ENCODE measurements at regions not wholly inside any gene's neighbourhood (a gene's known extent, or its start where the extent isn't known, plus 50 kb on each side); places are given as distances from the start of the nearest gene placed in this dataset.

- H3K4me3 ChIP-seq (ENCODE audit: low read length) = no peak overlapping the region
- H3K36me3 ChIP-seq (ENCODE audit: insufficient read depth, low read length) = no peaks in the 10 kb centered on the region
- no peaks in the 10 kb centered on the region for H3K9me3 ChIP-seq (ENCODE audit: insufficient read depth, low read depth, low read length)
- no peak overlapping the region for H3K9ac ChIP-seq (ENCODE audit: low read depth, low read length)
- no peak overlapping the region for H3K27ac ChIP-seq (ENCODE audit: low read depth, low read length)
- H3K27me3 ChIP-seq (ENCODE audit: insufficient read depth, low read length) = no peaks in the 10 kb centered on the region
- no peaks in the 10 kb centered on the region for H3K4me1 ChIP-seq (ENCODE audit: insufficient read depth, low read length)
Measured at GRCh38 chr18:40366521-40366920, 1588.5 kb upstream of the PIK3C3 start.

GRCh38 chr18:40365526-40365925, 1589.5 kb upstream of the PIK3C3 start:
- Histone ChIP-seq H3K36me3 (ENCODE audit: insufficient read depth, low read length) (no peaks in the 10 kb centered on the region), H3K4me3 (ENCODE audit: low read length) (no peak overlapping the region), H3K27me3 (ENCODE audit: insufficient read depth, low read length) (no peaks in the 10 kb centered on the region), H3K9me3 (ENCODE audit: insufficient read depth, low read depth, low read length) (no peaks in the 10 kb centered on the region), H3K27ac (ENCODE audit: low read depth, low read length) (no peak overlapping the region), H3K9ac (ENCODE audit: low read depth, low read length) (no peak overlapping the region), H3K4me1 (ENCODE audit: insufficient read depth, low read length) (no peaks in the 10 kb centered on the region)
- 98% methylated on average over 4 of the region's 5 CpGs for WGBS

GRCh38 chr18:40360558-40360957, 1594.5 kb upstream of the PIK3C3 start:
- WGBS = 98% methylated on average over 2 of the region's 2 CpGs

GRCh38 chr18:40357536-40357935, 1597.5 kb upstream of the PIK3C3 start:
- WGBS = 93% methylated on average over 1 of the region's 2 CpGs
- H3K4me3 ChIP-seq (ENCODE audit: low read length) = no peak overlapping the region
- no peaks in the 10 kb centered on the region; the same call in 1 of the 2 replicates for H3K4me1 ChIP-seq (ENCODE audit: insufficient read depth, low read length)

More at GRCh38 chr18:40360558-40360957, 1594.5 kb upstream of the PIK3C3 start:
- H3K27ac ChIP-seq (ENCODE audit: low read depth, low read length) = no peak overlapping the region
- H3K9ac ChIP-seq (ENCODE audit: low read depth, low read length) = no peak overlapping the region
- H3K36me3 ChIP-seq (ENCODE audit: insufficient read depth, low read length) = no peaks in the 10 kb centered on the region
- H3K4me1 ChIP-seq (ENCODE audit: insufficient read depth, low read length) = no peaks in the 10 kb centered on the region
- H3K9me3 ChIP-seq (ENCODE audit: insufficient read depth, low read depth, low read length) = no peaks in the 10 kb centered on the region
- no peak overlapping the region for H3K4me3 ChIP-seq (ENCODE audit: low read length)
- no peaks in the 10 kb centered on the region for H3K27me3 ChIP-seq (ENCODE audit: insufficient read depth, low read length)

GRCh38 chr18:40356168-40356567, 1598.9 kb upstream of the PIK3C3 start:
- no peak overlapping the region for H3K27ac ChIP-seq (ENCODE audit: low read depth, low read length)

More at GRCh38 chr18:40357536-40357935, 1597.5 kb upstream of the PIK3C3 start:
- Histone ChIP-seq H3K9ac (ENCODE audit: low read depth, low read length) (no peak overlapping the region), H3K27ac (ENCODE audit: low read depth, low read length) (no peak overlapping the region), H3K27me3 (ENCODE audit: insufficient read depth, low read length) (no peaks in the 10 kb centered on the region), H3K9me3 (ENCODE audit: insufficient read depth, low read depth, low read length) (no peaks in the 10 kb centered on the region), H3K36me3 (ENCODE audit: insufficient read depth, low read length) (no peaks in the 10 kb centered on the region)

GRCh38 chr18:40355726-40356125, 1599.3 kb upstream of the PIK3C3 start:
- Histone ChIP-seq H3K4me3 (ENCODE audit: low read length) (no peak overlapping the region), H3K27ac (ENCODE audit: low read depth, low read length) (no peak overlapping the region), H3K4me1 (ENCODE audit: insufficient read depth, low read length) (no peaks in the 10 kb centered on the region; the same call in 1 of the 2 replicates), H3K27me3 (ENCODE audit: insufficient read depth, low read length) (no peaks in the 10 kb centered on the region), H3K9me3 (ENCODE audit: insufficient read depth, low read depth, low read length) (no peaks in the 10 kb centered on the region), H3K36me3 (ENCODE audit: insufficient read depth, low read length) (no peaks in the 10 kb centered on the region), H3K9ac (ENCODE audit: low read depth, low read length) (no peak overlapping the region)
- 90% methylated on average over 1 of the region's 1 CpG for WGBS

More at GRCh38 chr18:40356168-40356567, 1598.9 kb upstream of the PIK3C3 start:
- Histone ChIP-seq H3K36me3 (ENCODE audit: insufficient read depth, low read length) (no peaks in the 10 kb centered on the region), H3K9ac (ENCODE audit: low read depth, low read length) (no peak overlapping the region), H3K4me1 (ENCODE audit: insufficient read depth, low read length) (no peaks in the 10 kb centered on the region; the same call in 1 of the 2 replicates), H3K27me3 (ENCODE audit: insufficient read depth, low read length) (no peaks in the 10 kb centered on the region), H3K9me3 (ENCODE audit: insufficient read depth, low read depth, low read length) (no peaks in the 10 kb centered on the region), H3K4me3 (ENCODE audit: low read length) (no peak overlapping the region)
- 82% methylated on average over 6 of the region's 6 CpGs for whole genome bisulfite sequencing

GRCh38 chr18:40348196-40348595, 1606.8 kb upstream of the PIK3C3 start:
- Histone ChIP-seq H3K36me3 (ENCODE audit: insufficient read depth, low read length) (no peaks in the 10 kb centered on the region), H3K4me1 (ENCODE audit: insufficient read depth, low read length) (no peaks in the 10 kb centered on the region), H3K4me3 (ENCODE audit: low read length) (no peak overlapping the region), H3K9me3 (ENCODE audit: insufficient read depth, low read depth, low read length) (no peaks in the 10 kb centered on the region), H3K27ac (ENCODE audit: low read depth, low read length) (no peak overlapping the region), H3K9ac (ENCODE audit: low read depth, low read length) (no peak overlapping the region), H3K27me3 (ENCODE audit: insufficient read depth, low read length) (no peaks in the 10 kb centered on the region)
- 96% methylated on average over 1 of the region's 1 CpG for WGBS

GRCh38 chr18:40347261-40347660, 1607.8 kb upstream of the PIK3C3 start:
- Histone ChIP-seq H3K4me1 (ENCODE audit: insufficient read depth, low read length) (no peaks in the 10 kb centered on the region), H3K36me3 (ENCODE audit: insufficient read depth, low read length) (no peaks in the 10 kb centered on the region), H3K9me3 (ENCODE audit: insufficient read depth, low read depth, low read length) (no peaks in the 10 kb centered on the region), H3K27ac (ENCODE audit: low read depth, low read length) (no peak overlapping the region), H3K9ac (ENCODE audit: low read depth, low read length) (no peak overlapping the region), H3K4me3 (ENCODE audit: low read length) (no peak overlapping the region), H3K27me3 (ENCODE audit: insufficient read depth, low read length) (no peaks in the 10 kb centered on the region)
- WGBS = 95% methylated on average over 5 of the region's 5 CpGs

- H3K9ac ChIP-seq (ENCODE audit: low read depth, low read length) = no peak overlapping the region
- H3K4me1 ChIP-seq (ENCODE audit: insufficient read depth, low read length) = no peaks in the 10 kb centered on the region
- H3K36me3 ChIP-seq (ENCODE audit: insufficient read depth, low read length) = no peaks in the 10 kb centered on the region
- no peaks in the 10 kb centered on the region for H3K9me3 ChIP-seq (ENCODE audit: insufficient read depth, low read depth, low read length)
- H3K27ac ChIP-seq (ENCODE audit: low read depth, low read length) = no peak overlapping the region
- no peaks in the 10 kb centered on the region for H3K27me3 ChIP-seq (ENCODE audit: insufficient read depth, low read length)
- H3K4me3 ChIP-seq (ENCODE audit: low read length) = no peak overlapping the region
Measured at GRCh38 chr18:40346146-40346545, 1608.9 kb upstream of the PIK3C3 start.

- no peaks in the 10 kb centered on the region for H3K36me3 ChIP-seq (ENCODE audit: insufficient read depth, low read length)
- 100% methylated on average over 2 of the region's 3 CpGs for WGBS
- H3K9ac ChIP-seq (ENCODE audit: low read depth, low read length) = no peak overlapping the region
- no peak overlapping the region for H3K4me3 ChIP-seq (ENCODE audit: low read length)
- H3K9me3 ChIP-seq (ENCODE audit: insufficient read depth, low read depth, low read length) = no peaks in the 10 kb centered on the region
- no peak overlapping the region for H3K27ac ChIP-seq (ENCODE audit: low read depth, low read length)
- no peaks in the 10 kb centered on the region for H3K4me1 ChIP-seq (ENCODE audit: insufficient read depth, low read length)
- no peaks in the 10 kb centered on the region for H3K27me3 ChIP-seq (ENCODE audit: insufficient read depth, low read length)
Measured at GRCh38 chr18:40341701-40342100, 1613.3 kb upstream of the PIK3C3 start.

GRCh38 chr18:40338284-40338683, 1616.8 kb upstream of the PIK3C3 start:
- no CpG with 5 or more reads among the region's 1 CpG for WGBS
- no peaks in the 10 kb centered on the region for H3K4me1 ChIP-seq (ENCODE audit: insufficient read depth, low read length)
- no peaks in the 10 kb centered on the region for H3K9me3 ChIP-seq (ENCODE audit: insufficient read depth, low read depth, low read length)
- no peaks in the 10 kb centered on the region for H3K36me3 ChIP-seq (ENCODE audit: insufficient read depth, low read length)
- no peak overlapping the region for H3K27ac ChIP-seq (ENCODE audit: low read depth, low read length)
- no peak overlapping the region for H3K9ac ChIP-seq (ENCODE audit: low read depth, low read length)
- no peaks in the 10 kb centered on the region for H3K27me3 ChIP-seq (ENCODE audit: insufficient read depth, low read length)
- no peak overlapping the region for H3K4me3 ChIP-seq (ENCODE audit: low read length)

- Histone ChIP-seq H3K36me3 (ENCODE audit: insufficient read depth, low read length) (no peaks in the 10 kb centered on the region), H3K27ac (ENCODE audit: low read depth, low read length) (peak overlapping the region; percentile 54; the same call in 1 of the 2 replicates), H3K9ac (ENCODE audit: low read depth, low read length) (no peak overlapping the region), H3K4me1 (ENCODE audit: insufficient read depth, low read length) (peaks cover 19% of the 10 kb centered on the region), H3K4me3 (ENCODE audit: low read length) (no peak overlapping the region), H3K27me3 (ENCODE audit: insufficient read depth, low read length) (no peaks in the 10 kb centered on the region), H3K9me3 (ENCODE audit: insufficient read depth, low read depth, low read length) (0 out of 2 replicates have a peak, but pooled peaks cover 8% of the 10 kb centered on the region)
- WGBS = 32% methylated on average over 6 of the region's 6 CpGs
Measured at GRCh38 chr18:40326985-40327384, 1628.0 kb upstream of the PIK3C3 start.
